ENCODE measurements at regions not wholly inside any gene's neighbourhood (a gene's known extent, or its start where the extent isn't known, plus 50 kb on each side); places are given as distances from the start of the nearest gene placed in this dataset.

GRCh38 chr6:14280766-14281293, 163.3 kb downstream of the CD83 start:
- Histone ChIP-seq H3K9ac (ENCODE audit: low read depth, low read length) (no peak overlapping the region), H3K27me3 (ENCODE audit: control insufficient read depth, insufficient read depth, low read length) (peaks cover 5% of the 10 kb centered on the region), H3K36me3 (ENCODE audit: control insufficient read depth, insufficient read depth, low read length) (no peaks in the 10 kb centered on the region), H3K4me1 (ENCODE audit: control insufficient read depth, insufficient read depth, low read length) (peaks cover 3% of the 10 kb centered on the region), H3K4me3 (ENCODE audit: low read depth, low read length) (no peak overlapping the region), H3K9me3 (ENCODE audit: control insufficient read depth, insufficient read depth, low read length) (no peaks in the 10 kb centered on the region)

- H3K27me3 ChIP-seq (ENCODE audit: control insufficient read depth, insufficient read depth, low read length): no peaks in the 10 kb centered on the region
- no peak overlapping the region for H3K9ac ChIP-seq (ENCODE audit: low read depth, low read length)
- no peaks in the 10 kb centered on the region for H3K36me3 ChIP-seq (ENCODE audit: control insufficient read depth, insufficient read depth, low read length)
- H3K4me3 ChIP-seq (ENCODE audit: low read depth, low read length): no peak overlapping the region
- H3K9me3 ChIP-seq (ENCODE audit: control insufficient read depth, insufficient read depth, low read length): no peaks in the 10 kb centered on the region
- H3K4me1 ChIP-seq (ENCODE audit: control insufficient read depth, insufficient read depth, low read length): peaks cover 10% of the 10 kb centered on the region
These were observed 164.5 kb downstream of the CD83 start for GRCh38 chr6:14281811-14282660.

GRCh38 chr6:14282854-14283505, 165.4 kb downstream of the CD83 start:
- no peaks in the 10 kb centered on the region for H3K9me3 ChIP-seq (ENCODE audit: control insufficient read depth, insufficient read depth, low read length)
- no peak overlapping the region for H3K4me3 ChIP-seq (ENCODE audit: low read depth, low read length)
- no peaks in the 10 kb centered on the region for H3K36me3 ChIP-seq (ENCODE audit: control insufficient read depth, insufficient read depth, low read length)
- no peak overlapping the region for H3K9ac ChIP-seq (ENCODE audit: low read depth, low read length)
- H3K4me1 ChIP-seq (ENCODE audit: control insufficient read depth, insufficient read depth, low read length): peaks cover 10% of the 10 kb centered on the region
- H3K27me3 ChIP-seq (ENCODE audit: control insufficient read depth, insufficient read depth, low read length): no peaks in the 10 kb centered on the region

- no peaks in the 10 kb centered on the region for H3K36me3 ChIP-seq (ENCODE audit: control insufficient read depth, insufficient read depth, low read length)
These were observed 166.1 kb downstream of the CD83 start for GRCh38 chr6:14283600-14284235.

GRCh38 chr6:14284969-14285590, 167.5 kb downstream of the CD83 start:
- H3K36me3 ChIP-seq (ENCODE audit: control insufficient read depth, insufficient read depth, low read length): no peaks in the 10 kb centered on the region
- peaks cover 10% of the 10 kb centered on the region for H3K4me1 ChIP-seq (ENCODE audit: control insufficient read depth, insufficient read depth, low read length)
- no peak overlapping the region for H3K4me3 ChIP-seq (ENCODE audit: low read depth, low read length)
- no peaks in the 10 kb centered on the region for H3K27me3 ChIP-seq (ENCODE audit: control insufficient read depth, insufficient read depth, low read length)
- H3K9me3 ChIP-seq (ENCODE audit: control insufficient read depth, insufficient read depth, low read length): no peaks in the 10 kb centered on the region
- H3K9ac ChIP-seq (ENCODE audit: low read depth, low read length): no peak overlapping the region

More at GRCh38 chr6:14283600-14284235, 166.1 kb downstream of the CD83 start:
- Histone ChIP-seq H3K4me3 (ENCODE audit: low read depth, low read length) (no peak overlapping the region), H3K27me3 (ENCODE audit: control insufficient read depth, insufficient read depth, low read length) (no peaks in the 10 kb centered on the region), H3K9me3 (ENCODE audit: control insufficient read depth, insufficient read depth, low read length) (no peaks in the 10 kb centered on the region), H3K4me1 (ENCODE audit: control insufficient read depth, insufficient read depth, low read length) (peaks cover 10% of the 10 kb centered on the region), H3K9ac (ENCODE audit: low read depth, low read length) (no peak overlapping the region)

- Histone ChIP-seq H3K36me3 (ENCODE audit: control insufficient read depth, insufficient read depth, low read length) (no peaks in the 10 kb centered on the region), H3K4me3 (ENCODE audit: low read depth, low read length) (no peak overlapping the region), H3K9me3 (ENCODE audit: control insufficient read depth, insufficient read depth, low read length) (no peaks in the 10 kb centered on the region), H3K4me1 (ENCODE audit: control insufficient read depth, insufficient read depth, low read length) (peaks cover 10% of the 10 kb centered on the region), H3K27me3 (ENCODE audit: control insufficient read depth, insufficient read depth, low read length) (no peaks in the 10 kb centered on the region), H3K9ac (ENCODE audit: low read depth, low read length) (no peak overlapping the region)
These were observed 168.6 kb downstream of the CD83 start for GRCh38 chr6:14286144-14286543.

GRCh38 chr6:14286634-14287428, 169.3 kb downstream of the CD83 start:
- no peak overlapping the region for H3K9ac ChIP-seq (ENCODE audit: low read depth, low read length)

GRCh38 chr6:14287707-14288106, 170.1 kb downstream of the CD83 start:
- H3K9ac ChIP-seq (ENCODE audit: low read depth, low read length): no peak overlapping the region
- H3K4me1 ChIP-seq (ENCODE audit: control insufficient read depth, insufficient read depth, low read length): peaks cover 10% of the 10 kb centered on the region

More at GRCh38 chr6:14286634-14287428, 169.3 kb downstream of the CD83 start:
- Histone ChIP-seq H3K9me3 (ENCODE audit: control insufficient read depth, insufficient read depth, low read length) (no peaks in the 10 kb centered on the region), H3K27me3 (ENCODE audit: control insufficient read depth, insufficient read depth, low read length) (no peaks in the 10 kb centered on the region), H3K4me3 (ENCODE audit: low read depth, low read length) (no peak overlapping the region), H3K4me1 (ENCODE audit: control insufficient read depth, insufficient read depth, low read length) (peaks cover 10% of the 10 kb centered on the region), H3K36me3 (ENCODE audit: control insufficient read depth, insufficient read depth, low read length) (no peaks in the 10 kb centered on the region)

GRCh38 chr6:14288910-14289309, 171.3 kb downstream of the CD83 start:
- peaks cover 10% of the 10 kb centered on the region for H3K4me1 ChIP-seq (ENCODE audit: control insufficient read depth, insufficient read depth, low read length)
- no peaks in the 10 kb centered on the region for H3K9me3 ChIP-seq (ENCODE audit: control insufficient read depth, insufficient read depth, low read length)
- H3K9ac ChIP-seq (ENCODE audit: low read depth, low read length): no peak overlapping the region
- H3K36me3 ChIP-seq (ENCODE audit: control insufficient read depth, insufficient read depth, low read length): peaks cover 3% of the 10 kb centered on the region
- H3K4me3 ChIP-seq (ENCODE audit: low read depth, low read length): no peak overlapping the region
- no peaks in the 10 kb centered on the region for H3K27me3 ChIP-seq (ENCODE audit: control insufficient read depth, insufficient read depth, low read length)

More at GRCh38 chr6:14287707-14288106, 170.1 kb downstream of the CD83 start:
- Histone ChIP-seq H3K36me3 (ENCODE audit: control insufficient read depth, insufficient read depth, low read length) (no peaks in the 10 kb centered on the region), H3K9me3 (ENCODE audit: control insufficient read depth, insufficient read depth, low read length) (no peaks in the 10 kb centered on the region), H3K27me3 (ENCODE audit: control insufficient read depth, insufficient read depth, low read length) (no peaks in the 10 kb centered on the region), H3K4me3 (ENCODE audit: low read depth, low read length) (no peak overlapping the region)

GRCh38 chr6:14290041-14290771, 172.6 kb downstream of the CD83 start:
- no peak overlapping the region for H3K9ac ChIP-seq (ENCODE audit: low read depth, low read length)

More at GRCh38 chr6:14290041-14290771, 172.6 kb downstream of the CD83 start:
- Histone ChIP-seq H3K4me1 (ENCODE audit: control insufficient read depth, insufficient read depth, low read length) (peaks cover 10% of the 10 kb centered on the region), H3K4me3 (ENCODE audit: low read depth, low read length) (no peak overlapping the region), H3K27me3 (ENCODE audit: control insufficient read depth, insufficient read depth, low read length) (no peaks in the 10 kb centered on the region), H3K9me3 (ENCODE audit: control insufficient read depth, insufficient read depth, low read length) (no peaks in the 10 kb centered on the region), H3K36me3 (ENCODE audit: control insufficient read depth, insufficient read depth, low read length) (peaks cover 10% of the 10 kb centered on the region)
